Upper lobe of right lung (tissue), 1 donor: ENCODE measurements at regions not wholly inside any gene's neighbourhood (a gene's known extent, or its start where the extent isn't known, plus 50 kb on each side); places are given as distances from the start of the nearest gene placed in this dataset.

ENCODE experiments used
- ATAC-seq: fragments of 200-7000 bp; cut with Tn5 transposase; one replicate; pipeline ENCODE4 v1.9.1; 2020; ENCODE audit warnings: mild to moderate bottlenecking, moderate library complexity
- DNase-seq: peaks from one replicate; pipeline ENCODE4 v3.0.0-alpha.2; 2020
- H3K27ac ChIP-seq: fragments of 200-600 bp; one replicate; pipeline ENCODE4 v1.8.0; 2022
- H3K27me3 ChIP-seq: fragments of 200-600 bp; one replicate; pipeline ENCODE4 v1.8.0; 2022; ENCODE audit warnings: mild to moderate bottlenecking
- H3K36me3 ChIP-seq: fragments of 200-600 bp; one replicate; pipeline ENCODE4 v1.8.0; 2022
- H3K4me1 ChIP-seq: fragments of 200-600 bp; one replicate; pipeline ENCODE4 v1.8.0; 2022
- H3K4me3 ChIP-seq: fragments of 200-600 bp; one replicate; pipeline ENCODE4 v1.8.0; 2022; ENCODE audit warnings: mild to moderate bottlenecking
- H3K9me3 ChIP-seq: fragments of 200-600 bp; one replicate; pipeline ENCODE4 v1.8.0; 2022
- intact Hi-C: fragments of 100-400 bp; cut with DNase I; formaldehyde crosslinking; loops from one replicate; pipeline ENCODE4 v1.11.0; 2022
- TF ChIP-seq, protein P1 (sequence below): fragments of 200-600 bp; IDR thresholded peaks from one replicate; pipeline ENCODE4 v1.8.0; 2022; ENCODE audit warnings: antibody characterized with exemption
- donor health status: DM: no; HTN: yes; CAD: no; lungs with severe emphysema.

DNA sequence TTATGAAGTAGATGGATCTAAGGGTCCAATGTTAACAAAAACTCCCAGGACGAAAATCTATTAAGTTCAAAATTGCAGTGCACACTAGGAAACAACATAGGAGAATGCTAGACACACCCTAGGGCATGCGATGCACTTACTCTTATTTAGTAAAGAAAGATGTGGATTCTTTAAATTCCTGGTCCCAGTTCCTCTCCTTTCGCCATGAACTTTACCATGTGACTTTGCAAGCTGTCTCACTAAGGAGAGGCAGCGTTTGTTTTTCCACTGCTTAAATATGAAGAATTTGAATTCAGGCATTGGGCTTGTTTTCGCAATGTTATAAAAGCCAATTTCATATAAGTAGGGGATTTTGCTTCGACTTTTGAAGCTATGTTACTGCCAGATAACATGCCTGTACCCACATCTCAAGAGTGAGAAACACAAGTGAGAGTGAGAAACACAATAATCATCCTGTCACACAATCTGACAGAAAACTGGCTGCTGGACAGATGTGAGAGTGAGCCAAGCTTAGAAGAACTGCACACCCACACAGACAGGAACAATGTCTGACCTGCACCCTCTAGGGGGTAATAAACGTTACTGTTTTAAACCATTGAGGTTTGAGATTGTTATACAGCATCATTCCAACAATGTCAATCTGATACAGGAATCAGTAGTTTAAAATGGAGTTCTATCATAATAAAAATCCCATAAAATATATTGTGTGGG is 1308.4 kb downstream of the SLITRK5 start:
- Histone ChIP-seq H3K4me3 (no peak overlapping the region), H3K27me3 (no peaks in the 10 kb centered on the region), H3K9me3 (no peaks in the 10 kb centered on the region), H3K4me1 (no peaks in the 10 kb centered on the region), H3K36me3 (no peaks in the 10 kb centered on the region), H3K27ac (no peak overlapping the region)
- DNase-seq (no peak), ATAC-seq (peak; percentile 70)
- intact Hi-C loops, result no loop called here
- TF ChIP-seq, protein P1, sequence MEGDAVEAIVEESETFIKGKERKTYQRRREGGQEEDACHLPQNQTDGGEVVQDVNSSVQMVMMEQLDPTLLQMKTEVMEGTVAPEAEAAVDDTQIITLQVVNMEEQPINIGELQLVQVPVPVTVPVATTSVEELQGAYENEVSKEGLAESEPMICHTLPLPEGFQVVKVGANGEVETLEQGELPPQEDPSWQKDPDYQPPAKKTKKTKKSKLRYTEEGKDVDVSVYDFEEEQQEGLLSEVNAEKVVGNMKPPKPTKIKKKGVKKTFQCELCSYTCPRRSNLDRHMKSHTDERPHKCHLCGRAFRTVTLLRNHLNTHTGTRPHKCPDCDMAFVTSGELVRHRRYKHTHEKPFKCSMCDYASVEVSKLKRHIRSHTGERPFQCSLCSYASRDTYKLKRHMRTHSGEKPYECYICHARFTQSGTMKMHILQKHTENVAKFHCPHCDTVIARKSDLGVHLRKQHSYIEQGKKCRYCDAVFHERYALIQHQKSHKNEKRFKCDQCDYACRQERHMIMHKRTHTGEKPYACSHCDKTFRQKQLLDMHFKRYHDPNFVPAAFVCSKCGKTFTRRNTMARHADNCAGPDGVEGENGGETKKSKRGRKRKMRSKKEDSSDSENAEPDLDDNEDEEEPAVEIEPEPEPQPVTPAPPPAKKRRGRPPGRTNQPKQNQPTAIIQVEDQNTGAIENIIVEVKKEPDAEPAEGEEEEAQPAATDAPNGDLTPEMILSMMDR, result no peak

DNA sequence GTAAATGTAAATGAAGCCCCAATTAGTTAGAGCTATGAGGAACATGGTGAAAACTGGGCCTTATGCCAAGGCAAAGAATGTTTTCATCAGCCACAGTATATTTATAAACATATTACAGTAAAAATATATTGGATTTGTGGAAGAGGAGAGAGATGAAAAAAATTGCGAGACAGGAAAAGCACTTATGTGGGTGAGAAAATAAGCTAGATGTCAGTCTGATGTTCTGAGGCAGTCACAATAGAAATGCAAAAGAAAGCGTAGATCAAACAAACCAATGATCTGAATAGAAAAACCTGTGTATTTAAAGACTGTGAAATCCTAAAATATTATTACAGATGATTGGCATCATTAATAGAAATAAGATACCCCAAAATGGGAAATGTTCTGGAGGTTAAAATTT is 1332.5 kb downstream of the SLITRK5 start:
- TF ChIP-seq, protein P1, result no peak
- Histone ChIP-seq H3K4me3 (no peak overlapping the region), H3K36me3 (no peaks in the 10 kb centered on the region), H3K27me3 (no peaks in the 10 kb centered on the region), H3K4me1 (no peaks in the 10 kb centered on the region), H3K9me3 (no peaks in the 10 kb centered on the region), H3K27ac (no peak overlapping the region)
- ATAC-seq (no peak), DNase-seq (no peak)
- intact Hi-C loops, result no loop called here

DNA sequence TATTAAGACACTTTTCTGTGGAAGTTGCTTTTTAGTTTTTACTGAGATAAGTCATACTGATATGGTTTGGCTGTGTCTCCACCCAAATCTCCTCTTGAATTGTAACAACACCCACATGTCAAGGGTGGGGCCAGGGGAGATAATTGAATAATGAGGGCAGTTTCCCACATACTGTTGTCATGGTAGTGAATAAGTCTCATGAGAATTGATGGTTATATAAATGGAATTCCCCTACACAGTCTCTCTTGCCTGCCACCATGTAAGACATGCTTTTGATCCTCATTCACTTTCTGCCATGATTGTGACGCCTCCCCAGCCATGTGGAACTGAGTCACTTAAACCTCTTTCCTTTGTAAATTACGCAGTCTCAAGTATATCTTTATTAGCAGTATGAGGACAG is 1340.4 kb downstream of the SLITRK5 start:
- no peak for DNase-seq
- TF ChIP-seq, protein P1, result no peak

DNA sequence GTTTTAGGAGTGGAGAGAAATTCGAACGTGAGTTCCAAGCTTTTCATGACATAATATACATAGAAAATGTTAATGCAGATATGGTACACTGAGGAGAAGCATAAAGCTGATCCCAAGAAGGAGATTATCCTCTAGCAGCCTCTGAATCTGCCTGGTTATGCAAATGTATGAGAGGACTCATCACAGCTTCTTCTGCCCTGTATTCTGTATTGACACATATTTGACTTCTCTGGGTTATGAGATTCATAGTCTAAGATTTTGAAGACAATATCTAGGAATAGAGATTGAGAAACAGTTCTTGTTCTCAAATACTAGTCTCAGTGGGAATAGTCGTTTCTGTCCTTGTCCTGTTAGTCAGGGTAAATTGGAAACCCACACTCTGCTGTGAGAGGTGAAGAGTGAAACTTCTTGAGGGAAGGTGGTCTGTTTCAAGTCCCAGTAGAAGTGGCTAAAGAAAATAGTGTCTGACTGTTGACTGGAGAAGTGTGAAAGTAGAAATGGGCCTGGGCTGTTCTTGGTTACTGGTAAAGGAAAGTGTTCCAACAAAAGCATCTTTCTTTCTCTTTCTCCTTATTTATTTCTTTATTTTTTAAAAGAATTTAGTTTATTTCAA is 1356.6 kb downstream of the SLITRK5 start:
- ATAC-seq, result no peak

More for the DNA sequence above, 1340.4 kb downstream of the SLITRK5 start:
- intact Hi-C loops, result no loop called here
- ATAC-seq, result no peak
- Histone ChIP-seq H3K36me3 (no peaks in the 10 kb centered on the region), H3K9me3 (no peaks in the 10 kb centered on the region), H3K27me3 (no peaks in the 10 kb centered on the region), H3K27ac (no peak overlapping the region), H3K4me1 (no peaks in the 10 kb centered on the region), H3K4me3 (no peak overlapping the region)

DNA sequence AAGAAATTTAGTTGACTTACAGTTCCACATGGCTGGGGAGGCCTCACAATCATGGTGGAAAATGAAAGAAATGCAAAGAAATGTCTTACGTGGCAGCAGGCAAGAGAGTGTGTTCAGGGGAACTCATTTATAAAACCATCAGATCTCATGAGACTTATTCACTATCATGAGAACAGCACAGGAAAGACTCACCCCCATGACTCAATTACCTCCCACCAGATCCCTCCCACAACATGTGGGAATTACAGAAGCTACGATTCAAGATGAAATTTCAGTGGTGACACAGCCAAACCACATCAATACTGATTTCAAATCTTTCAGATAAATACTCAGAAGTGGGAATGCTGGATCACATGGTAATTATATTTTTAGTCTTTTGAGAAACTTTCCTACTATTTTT is 1357.9 kb downstream of the SLITRK5 start:
- TF ChIP-seq, protein P1, result no peak
- intact Hi-C loops, result no loop called here

More for the DNA sequence above, 1356.6 kb downstream of the SLITRK5 start:
- Histone ChIP-seq H3K4me1 (no peaks in the 10 kb centered on the region), H3K9me3 (peaks cover 6% of the 10 kb centered on the region), H3K27ac (no peak overlapping the region), H3K27me3 (no peaks in the 10 kb centered on the region), H3K4me3 (no peak overlapping the region), H3K36me3 (no peaks in the 10 kb centered on the region)
- TF ChIP-seq, protein P1, result no peak
- intact Hi-C loops, result no loop called here
- no peak for DNase-seq

More for the DNA sequence above, 1357.9 kb downstream of the SLITRK5 start:
- Histone ChIP-seq H3K4me3 (no peak overlapping the region), H3K36me3 (no peaks in the 10 kb centered on the region), H3K9me3 (peaks cover 6% of the 10 kb centered on the region), H3K27me3 (no peaks in the 10 kb centered on the region), H3K4me1 (no peaks in the 10 kb centered on the region), H3K27ac (no peak overlapping the region)
- ATAC-seq, result no peak
- no peak for DNase-seq
